Hepatic stellate cell (primary cell): ENCODE measurements at regions not wholly inside any gene's neighbourhood (a gene's known extent, or its start where the extent isn't known, plus 50 kb on each side); places are given as distances from the start of the nearest gene placed in this dataset.
A peak's percentile ranks its signal among the peaks of the same experiment; 100 is the strongest.
"Not testable (repeated sequence)": the region's sequence is repeated elsewhere in the genome, so short reads cannot be mapped to it uniquely, and the experiment has no call there.

ENCODE experiments used
- DNase-seq: peaks from one replicate; pipeline ENCODE4 v3.0.0; 2011; ENCODE audit warnings: low spot score

DNA sequence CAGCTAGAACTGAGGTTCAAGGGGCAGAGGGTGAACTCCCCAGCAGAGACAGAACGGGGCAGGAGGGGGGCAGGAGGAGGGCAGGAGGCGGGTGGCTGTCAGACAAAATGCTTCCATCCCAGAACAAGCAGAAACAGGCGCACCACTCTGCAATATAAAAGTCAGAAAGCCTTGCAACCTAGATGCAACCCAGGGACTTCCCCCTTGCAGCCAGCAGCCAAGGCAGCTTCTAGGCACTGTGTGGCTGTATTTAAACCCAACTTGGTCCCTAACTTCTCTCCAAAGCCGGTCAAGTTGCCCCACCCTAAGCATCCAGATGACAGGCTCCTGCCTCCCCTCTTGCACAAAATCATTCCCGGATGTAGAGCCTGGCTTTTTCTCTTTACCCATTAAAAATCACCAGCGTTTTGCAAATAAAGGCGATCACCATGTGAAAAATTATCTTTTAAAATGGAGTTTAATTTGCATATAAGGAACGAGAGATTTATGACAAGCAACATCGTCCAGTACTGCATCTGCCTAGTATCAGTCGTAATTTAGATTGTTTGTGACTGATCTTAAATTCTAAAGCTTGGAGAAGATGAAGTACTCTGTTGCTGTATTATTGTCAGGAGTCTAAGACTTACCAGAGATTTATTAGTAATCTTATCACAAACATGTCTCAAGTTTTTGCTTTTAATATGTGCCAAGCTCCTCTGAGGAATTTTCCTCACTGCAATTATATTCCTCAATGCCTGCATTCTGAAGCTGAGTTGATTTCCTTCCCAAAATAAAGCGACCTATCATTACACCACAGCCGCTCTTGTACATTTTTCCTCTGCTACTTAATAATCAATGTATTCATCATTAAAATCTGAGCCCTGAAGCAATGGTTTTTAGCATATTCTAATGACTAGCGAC is 307.1 kb upstream of the ZNF507 start:
- no peak for DNase-seq

DNA sequence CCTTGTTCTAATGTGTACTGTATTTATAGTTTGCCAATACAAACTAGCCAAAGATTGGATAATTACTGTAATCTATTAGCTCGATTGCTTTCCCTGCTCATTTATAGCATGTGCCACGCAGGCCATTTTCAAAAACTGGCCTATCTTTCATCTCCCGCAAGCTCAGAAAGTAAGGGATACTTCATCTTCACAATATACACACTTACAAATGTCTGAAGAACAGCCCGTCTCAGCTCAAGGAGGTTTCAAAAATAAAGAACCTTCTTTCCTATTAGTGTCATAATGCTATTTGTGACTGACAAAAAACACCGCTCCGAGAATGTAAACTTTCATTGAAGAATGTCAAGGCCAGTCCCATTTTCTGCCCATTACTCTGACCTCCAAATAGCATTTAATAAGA is 306.4 kb upstream of the ZNF507 start:
- no peak for DNase-seq

DNA sequence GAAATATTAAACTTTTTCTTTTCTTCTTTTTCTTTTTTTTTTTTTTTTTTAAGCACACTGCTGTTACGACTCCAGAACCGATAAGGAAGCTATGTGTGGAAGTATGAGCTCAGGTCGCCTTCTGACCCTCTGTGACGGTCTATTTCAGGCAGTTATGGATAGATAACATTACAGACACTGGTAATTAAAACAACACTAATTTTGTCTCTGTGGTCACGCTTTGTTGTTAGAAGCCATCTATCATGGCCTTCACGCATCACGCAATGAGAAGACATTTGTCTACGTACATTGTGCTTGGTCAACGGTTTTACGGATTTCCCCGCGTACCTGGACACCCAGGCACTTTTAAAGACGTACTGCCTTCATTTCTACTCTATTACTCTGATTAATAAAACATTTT is 306.0 kb upstream of the ZNF507 start:
- no peak for DNase-seq

- DNase-seq: no peak
Measured at GRCh38 chr19:32040236-32040635, 305.2 kb upstream of the ZNF507 start.

DNA sequence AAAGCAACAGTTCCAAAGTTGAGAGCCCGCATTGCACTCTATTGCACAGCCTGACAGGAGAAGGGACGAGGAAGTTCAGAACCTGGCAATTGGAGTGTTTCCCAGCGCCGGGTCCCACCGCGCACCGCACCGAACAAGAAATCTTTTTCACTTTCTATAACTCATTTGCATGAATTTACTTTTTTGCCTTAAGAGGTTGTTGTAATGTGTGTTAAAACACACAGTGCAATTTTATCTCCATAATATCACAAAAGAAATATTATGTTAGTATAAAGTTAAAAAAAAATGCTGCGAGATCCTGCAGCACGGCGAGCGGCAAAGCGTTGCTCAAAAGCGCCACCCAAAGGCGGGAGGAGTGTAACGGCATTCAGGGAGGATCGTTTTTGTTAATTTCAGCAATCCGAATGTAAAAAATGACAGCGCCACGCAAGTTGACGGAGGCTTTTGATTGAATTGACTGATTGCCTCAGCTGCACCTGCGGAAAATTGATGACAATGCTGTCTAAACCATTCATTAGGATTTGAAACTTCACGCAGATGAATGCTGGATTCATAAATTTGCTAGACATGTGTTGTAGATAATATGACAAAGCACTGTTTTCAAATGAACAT is 303.6 kb upstream of the ZNF507 start:
- DNase-seq: peak; percentile 8

DNA sequence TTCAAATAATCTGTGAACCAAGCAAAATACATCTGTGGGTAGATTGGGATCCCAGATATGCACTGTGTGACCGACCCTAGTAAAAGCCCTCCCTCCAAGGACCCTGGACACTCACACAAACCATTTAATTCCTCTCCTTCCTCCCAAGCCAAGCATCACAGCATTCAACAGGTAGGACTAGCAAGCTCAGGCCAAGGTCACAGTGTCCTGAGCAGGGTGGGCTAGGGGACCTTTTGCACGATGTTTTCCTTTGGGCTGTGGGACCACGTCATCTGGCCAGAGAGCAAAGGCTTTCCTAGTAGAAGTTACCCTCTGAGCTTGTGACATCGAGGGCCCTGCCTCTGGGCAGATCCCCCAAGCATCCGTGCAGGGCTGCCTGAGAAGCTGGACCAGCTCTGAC is 297.6 kb upstream of the ZNF507 start:
- DNase-seq: no peak

DNA sequence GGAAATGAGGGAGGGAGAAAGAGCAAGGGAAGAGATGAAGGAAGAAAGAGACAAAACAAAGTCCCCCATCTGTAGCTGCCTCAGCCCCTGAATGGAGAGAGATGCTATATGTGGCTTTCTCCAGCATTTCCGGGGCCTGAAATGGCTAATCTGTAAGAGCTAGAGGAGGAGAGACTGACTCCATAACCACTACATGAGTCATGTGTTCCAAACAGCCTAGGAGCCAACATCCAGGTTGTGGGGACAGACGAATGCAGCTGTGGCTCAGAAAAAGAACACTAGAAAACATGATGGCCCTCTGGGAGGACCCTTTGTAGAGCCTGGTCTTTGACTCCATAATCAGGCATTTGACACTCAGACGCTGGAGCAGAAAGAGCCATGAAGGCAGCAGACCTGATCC is 292.0 kb upstream of the ZNF507 start:
- DNase-seq: no peak

DNA sequence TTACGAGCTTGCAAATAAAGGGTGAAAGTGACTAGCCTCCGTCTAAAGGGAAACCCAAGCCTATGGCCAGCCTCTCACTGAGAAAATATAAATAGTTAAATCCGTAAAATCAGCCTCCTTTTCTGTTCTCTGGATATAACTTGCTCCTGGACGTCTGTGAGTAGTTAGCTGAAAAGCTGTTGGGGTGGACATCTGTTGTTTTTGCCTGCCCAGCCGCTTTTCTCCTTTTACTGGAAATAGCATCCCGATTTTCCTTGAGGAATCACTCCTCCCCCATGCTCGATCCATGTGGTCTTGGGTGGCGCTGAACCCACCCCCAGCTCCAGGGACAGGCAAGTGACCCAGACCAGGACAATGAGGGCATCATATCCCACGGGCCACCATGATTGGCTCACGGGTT is 291.5 kb upstream of the ZNF507 start:
- no peak for DNase-seq

DNA sequence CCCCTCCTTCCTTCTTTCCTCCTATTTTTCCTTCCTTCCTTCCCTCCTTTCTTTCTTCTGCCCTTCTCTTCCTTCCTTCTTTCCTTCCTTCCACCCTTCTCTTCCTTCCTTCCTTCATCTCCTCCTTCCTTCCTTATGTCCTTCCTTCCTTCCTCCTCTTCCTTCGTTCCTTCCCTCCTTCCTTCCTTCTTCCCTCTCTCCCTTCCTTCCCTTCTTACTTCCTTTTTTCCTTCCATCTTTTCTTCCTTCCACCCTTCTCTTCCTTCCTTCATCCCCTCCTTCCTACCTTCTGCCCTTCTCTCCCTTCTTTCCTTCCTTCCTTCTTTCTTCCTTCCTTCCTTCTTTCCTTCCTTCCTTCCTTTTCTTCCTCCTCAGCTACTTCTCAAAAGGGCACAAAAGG is 287.3 kb upstream of the ZNF507 start:
- no peak for DNase-seq

- DNase-seq: no peak
Measured at GRCh38 chr19:32061315-32061714, 284.1 kb upstream of the ZNF507 start.

- no peak for DNase-seq
Measured at GRCh38 chr19:32063601-32064000, 281.8 kb upstream of the ZNF507 start.

DNA sequence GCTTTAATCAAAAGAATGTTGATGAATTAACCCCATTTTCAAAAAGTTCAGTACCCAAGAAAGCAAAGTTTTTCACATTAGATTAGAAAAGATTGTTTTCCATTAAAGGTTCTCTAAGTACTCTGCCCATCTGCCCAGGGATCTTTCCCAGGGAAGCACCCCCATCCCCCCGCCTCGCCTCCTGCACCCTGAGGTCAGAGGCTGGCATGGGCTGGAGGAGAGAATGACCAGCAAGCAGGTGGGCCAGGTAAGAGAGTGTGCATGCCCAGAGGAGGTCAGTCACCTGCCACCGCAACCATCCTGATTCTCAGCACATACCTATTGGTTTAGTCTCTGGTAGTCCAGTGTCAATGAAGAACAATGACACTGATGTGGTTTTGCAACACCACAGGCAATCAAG is 279.4 kb upstream of the ZNF507 start:
- no peak for DNase-seq

GRCh38 chr19:32067685-32068084 is 277.7 kb upstream of the ZNF507 start:
- no peak for DNase-seq

DNA sequence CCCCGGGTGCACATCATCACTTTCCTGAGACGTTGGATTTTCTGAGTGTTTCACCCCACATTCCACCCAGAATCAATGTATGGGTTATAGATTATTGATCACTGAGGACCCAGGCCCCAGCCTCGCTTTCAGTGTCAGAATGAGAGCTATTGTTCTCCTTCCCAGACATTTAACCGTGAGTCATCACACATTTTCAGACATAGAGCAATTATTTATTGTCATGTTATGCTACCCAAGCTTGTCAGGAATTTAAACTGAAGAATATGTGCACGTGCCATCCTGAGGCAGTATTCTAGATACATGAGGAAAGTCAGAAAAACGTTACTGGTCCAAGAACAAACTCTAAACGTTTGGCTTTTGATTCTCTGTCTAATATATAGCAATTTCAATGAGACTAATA is 276.6 kb upstream of the ZNF507 start:
- DNase-seq: no peak

DNA sequence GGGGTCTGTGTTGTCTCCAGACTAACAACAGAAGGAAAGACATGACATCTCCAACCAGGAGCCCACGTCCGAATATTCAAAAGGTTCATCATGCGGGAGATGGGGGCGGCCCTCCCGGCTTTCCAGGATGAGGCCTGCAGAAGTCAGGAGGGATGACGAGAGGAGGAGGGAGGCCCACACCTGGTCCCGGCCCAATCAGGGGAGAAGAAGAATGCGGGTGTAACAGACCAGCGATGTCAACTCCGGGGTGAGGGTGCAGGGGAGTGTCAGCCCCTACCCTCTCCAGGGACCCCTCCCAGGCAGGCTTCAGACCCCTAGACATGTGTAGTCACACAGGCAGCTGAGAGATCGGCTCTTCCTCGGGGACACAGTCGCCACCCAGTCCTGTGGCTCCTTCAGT is 275.3 kb upstream of the ZNF507 start:
- DNase-seq: no peak

- no peak for DNase-seq
Measured at GRCh38 chr19:32082028-32082427, 263.4 kb upstream of the ZNF507 start.

- DNase-seq: not testable (repeated sequence)
Measured at GRCh38 chr19:32084756-32085363, 260.6 kb upstream of the ZNF507 start.

GRCh38 chr19:32091241-32091640 is 254.2 kb upstream of the ZNF507 start:
- no peak for DNase-seq

DNA sequence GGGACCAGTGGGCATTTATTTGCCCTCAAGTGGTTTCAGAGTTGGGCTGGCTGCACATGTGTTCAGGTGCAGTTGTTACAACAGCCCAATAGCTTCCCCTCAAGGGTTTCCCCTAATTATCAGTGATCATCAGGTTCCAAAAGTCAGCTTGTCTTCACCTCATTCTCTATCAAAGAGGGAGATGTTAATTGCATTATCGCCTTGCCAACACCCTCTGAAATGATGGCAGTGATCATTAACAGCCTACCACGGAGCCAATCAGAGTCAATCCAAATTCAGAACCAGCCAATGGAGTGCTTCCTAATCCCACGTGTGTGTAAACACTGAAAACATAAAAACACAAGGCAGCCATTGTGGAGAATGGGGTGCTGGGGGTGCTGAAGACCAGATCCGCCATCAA is 248.4 kb upstream of the ZNF507 start:
- no peak for DNase-seq

GRCh38 chr19:32097620-32098019 is 247.8 kb upstream of the ZNF507 start:
- no peak for DNase-seq

DNA sequence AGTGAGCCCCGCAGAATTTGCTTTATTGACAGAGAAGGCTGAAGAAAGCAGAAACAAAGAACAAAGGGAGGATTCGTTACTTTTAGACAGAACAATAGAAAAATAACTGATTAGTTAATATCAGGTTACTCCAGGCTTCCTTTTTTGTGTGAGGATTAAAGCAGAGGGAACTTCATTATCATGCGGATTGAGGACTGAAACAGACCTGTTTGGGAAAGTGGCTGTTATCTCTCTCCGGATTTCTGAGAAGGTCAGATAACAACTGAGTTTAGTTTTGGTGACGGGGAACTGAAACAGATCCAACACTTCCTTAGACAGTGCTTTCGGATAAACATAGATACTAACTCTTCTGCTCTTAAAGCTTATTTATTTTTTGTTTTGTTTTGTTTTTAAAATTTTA is 246.4 kb upstream of the ZNF507 start:
- DNase-seq: no peak

GRCh38 chr19:32101206-32101605 is 244.2 kb upstream of the ZNF507 start:
- DNase-seq: no peak

GRCh38 chr19:32103541-32103940 is 241.9 kb upstream of the ZNF507 start:
- DNase-seq: no peak
